Hematopoietic multipotent progenitor cell treated with erythropoietin and hydrocortisone succinate and interleukin-3 and kit ligand, for 6 days (in vitro differentiated cells): ENCODE measurements at regions not wholly inside any gene's neighbourhood (a gene's known extent, or its start where the extent isn't known, plus 50 kb on each side); places are given as distances from the start of the nearest gene placed in this dataset.

Experiments used
- DNase-seq: peaks from one replicate; pipeline ENCODE4 v3.0.0-alpha.2; 2015

- no peak for DNase-seq
Measured at GRCh38 chr6:84521511-84521910, 242.9 kb downstream of the TBX18 start.

- DNase-seq, result no peak
Measured at GRCh38 chr6:84517741-84518530, 246.5 kb downstream of the TBX18 start.

- no peak for DNase-seq
Measured at GRCh38 chr6:84516154-84516553, 248.2 kb downstream of the TBX18 start.

GRCh38 chr6:84515067-84515466 is 249.3 kb downstream of the TBX18 start:
- DNase-seq, result no peak

GRCh38 chr6:84514089-84514971 is 250.1 kb downstream of the TBX18 start:
- DNase-seq, result no peak

- DNase-seq, result no peak
Measured at GRCh38 chr6:84512391-84512790, 252.0 kb downstream of the TBX18 start.

- no peak for DNase-seq
Measured at GRCh38 chr6:84511929-84512328, 252.5 kb downstream of the TBX18 start.

- DNase-seq, result no peak
Measured at GRCh38 chr6:84508981-84509380, 255.4 kb downstream of the TBX18 start.

- no peak for DNase-seq
Measured at GRCh38 chr6:84508334-84508733, 256.1 kb downstream of the TBX18 start.

- no peak for DNase-seq
Measured at GRCh38 chr6:84504025-84504424, 260.4 kb downstream of the TBX18 start.

- no peak for DNase-seq
Measured at GRCh38 chr6:84501315-84501714, 263.1 kb downstream of the TBX18 start.

- no peak for DNase-seq
Measured at GRCh38 chr6:84500726-84501125, 263.7 kb downstream of the TBX18 start.

- DNase-seq, result no peak
Measured at GRCh38 chr6:84498905-84499304, 265.5 kb downstream of the TBX18 start.

GRCh38 chr6:84492241-84493165 is 265.1 kb upstream of the CEP162 start:
- no peak for DNase-seq

- DNase-seq, result no peak
Measured at GRCh38 chr6:84489598-84489997, 262.2 kb upstream of the CEP162 start.

- DNase-seq, result no peak
Measured at GRCh38 chr6:84486526-84486925, 259.1 kb upstream of the CEP162 start.

GRCh38 chr6:84469144-84469543 is 241.7 kb upstream of the CEP162 start:
- no peak for DNase-seq

- no peak for DNase-seq
Measured at GRCh38 chr6:84467296-84467695, 239.9 kb upstream of the CEP162 start.

- no peak for DNase-seq
Measured at GRCh38 chr6:84466511-84466910, 239.1 kb upstream of the CEP162 start.

GRCh38 chr6:84464471-84464870 is 237.0 kb upstream of the CEP162 start:
- DNase-seq, result no peak

- DNase-seq, result no peak
Measured at GRCh38 chr6:84462698-84463097, 235.3 kb upstream of the CEP162 start.

GRCh38 chr6:84461461-84461860 is 234.0 kb upstream of the CEP162 start:
- DNase-seq, result no peak

GRCh38 chr6:84460491-84460890 is 233.0 kb upstream of the CEP162 start:
- no peak for DNase-seq
